ENCODE measurements at regions not wholly inside any gene's neighbourhood (a gene's known extent, or its start where the extent isn't known, plus 50 kb on each side); places are given as distances from the start of the nearest gene placed in this dataset.
"Not testable (repeated sequence)": the region's sequence is repeated elsewhere in the genome, so short reads cannot be mapped to it uniquely, and the experiment has no call there.

DNA sequence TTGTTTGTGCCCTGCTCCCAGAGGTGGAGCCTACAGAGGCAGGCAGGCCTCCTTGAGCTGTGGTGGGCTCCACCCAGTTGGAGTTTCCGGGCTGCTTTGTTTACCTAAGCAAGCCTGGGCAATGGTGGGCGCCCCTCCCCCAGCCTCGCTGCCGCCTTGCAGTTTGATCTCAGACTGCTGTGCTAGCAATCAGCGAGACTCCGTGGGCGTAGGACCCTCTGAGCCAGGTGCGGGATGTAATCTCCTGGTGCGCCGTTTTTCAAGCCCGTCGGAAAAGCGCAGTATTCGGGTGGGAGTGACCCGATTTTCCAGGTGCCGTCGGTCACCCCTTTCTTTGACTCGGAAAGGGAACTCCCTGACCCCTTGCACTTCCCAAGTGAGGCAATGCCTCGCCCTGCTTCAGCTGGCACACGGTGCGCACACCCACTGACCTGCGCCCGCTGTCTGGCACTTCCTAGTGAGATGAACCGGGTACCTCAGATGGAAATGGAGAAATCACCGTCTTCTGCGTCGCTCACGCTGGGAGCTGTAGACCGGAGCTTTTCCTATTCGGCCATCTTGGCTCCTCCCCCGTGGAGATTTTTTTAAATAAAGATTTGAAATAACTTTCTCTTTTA is 189.2 kb upstream of the WSB1 start:
- not testable (repeated sequence) for H3K4me1 Mint-ChIP-seq (ENCODE audit: unreplicated experiment); H3K9me3 Mint-ChIP-seq; H3K4me3 Mint-ChIP-seq; H3K27ac Mint-ChIP-seq; H3K36me3 Mint-ChIP-seq; H3K27me3 Mint-ChIP-seq; DNase-seq (ENCODE audit: extremely low spot score, unreplicated experiment)

DNA sequence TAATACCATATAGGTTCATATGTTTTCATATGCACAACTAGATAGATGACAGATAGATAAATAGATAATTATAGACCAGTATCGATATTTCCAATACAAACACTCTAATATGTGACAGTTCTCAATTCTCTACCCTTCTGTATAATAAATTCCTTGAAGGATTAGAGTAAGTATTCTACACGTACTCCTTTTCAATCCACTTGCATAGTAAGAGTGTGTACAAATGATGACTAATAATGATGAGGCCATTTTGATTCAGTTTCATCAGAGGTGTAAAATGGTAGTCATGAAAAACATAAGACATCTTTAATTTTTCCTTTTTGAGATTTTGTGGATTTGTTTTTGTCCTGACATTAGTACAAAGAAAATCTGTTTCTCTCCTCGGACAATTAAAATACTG is 188.3 kb upstream of the WSB1 start:
- Mint-ChIP-seq H3K4me3 (no peak overlapping the region), H3K36me3 (no peaks in the 10 kb centered on the region), H3K27me3 (no peaks in the 10 kb centered on the region), H3K4me1 (ENCODE audit: unreplicated experiment) (no peaks in the 10 kb centered on the region), H3K9me3 (no peaks in the 10 kb centered on the region), H3K27ac (no peak overlapping the region)
- TF ChIP-seq, protein P1, sequence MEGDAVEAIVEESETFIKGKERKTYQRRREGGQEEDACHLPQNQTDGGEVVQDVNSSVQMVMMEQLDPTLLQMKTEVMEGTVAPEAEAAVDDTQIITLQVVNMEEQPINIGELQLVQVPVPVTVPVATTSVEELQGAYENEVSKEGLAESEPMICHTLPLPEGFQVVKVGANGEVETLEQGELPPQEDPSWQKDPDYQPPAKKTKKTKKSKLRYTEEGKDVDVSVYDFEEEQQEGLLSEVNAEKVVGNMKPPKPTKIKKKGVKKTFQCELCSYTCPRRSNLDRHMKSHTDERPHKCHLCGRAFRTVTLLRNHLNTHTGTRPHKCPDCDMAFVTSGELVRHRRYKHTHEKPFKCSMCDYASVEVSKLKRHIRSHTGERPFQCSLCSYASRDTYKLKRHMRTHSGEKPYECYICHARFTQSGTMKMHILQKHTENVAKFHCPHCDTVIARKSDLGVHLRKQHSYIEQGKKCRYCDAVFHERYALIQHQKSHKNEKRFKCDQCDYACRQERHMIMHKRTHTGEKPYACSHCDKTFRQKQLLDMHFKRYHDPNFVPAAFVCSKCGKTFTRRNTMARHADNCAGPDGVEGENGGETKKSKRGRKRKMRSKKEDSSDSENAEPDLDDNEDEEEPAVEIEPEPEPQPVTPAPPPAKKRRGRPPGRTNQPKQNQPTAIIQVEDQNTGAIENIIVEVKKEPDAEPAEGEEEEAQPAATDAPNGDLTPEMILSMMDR (conservative IDR thresholded peaks at IDR 0.05), result no peak
- no peak for DNase-seq (ENCODE audit: extremely low spot score, unreplicated experiment)

DNA sequence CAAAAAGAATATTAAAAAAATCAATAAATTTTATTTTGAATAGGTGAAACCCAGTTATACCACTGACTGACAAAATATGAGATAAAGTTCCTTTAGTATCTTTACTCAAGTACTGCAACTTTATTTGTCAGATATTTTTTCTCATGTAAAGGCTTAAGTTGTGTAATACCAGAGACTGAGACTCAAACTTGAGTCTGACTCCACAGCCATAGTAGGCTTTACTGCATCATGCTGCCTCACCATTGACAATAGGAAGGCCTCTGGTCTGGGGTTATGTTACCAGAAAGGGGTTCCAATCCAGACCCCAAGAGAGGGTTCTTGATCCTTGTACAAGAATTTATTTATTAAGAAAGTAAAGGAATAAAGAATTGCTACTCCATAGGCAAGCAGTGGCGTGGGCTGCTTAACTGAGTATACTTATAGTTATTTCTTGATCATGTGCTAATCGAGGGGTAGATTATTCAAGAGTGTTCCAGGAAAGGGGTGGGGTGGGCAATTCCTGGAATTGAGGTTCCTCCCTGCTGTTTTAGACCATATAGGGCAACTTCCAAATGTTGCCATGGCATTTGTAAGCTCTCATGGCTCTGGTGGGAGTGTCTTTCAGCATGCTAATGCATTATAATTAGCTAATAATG is 187.4 kb upstream of the WSB1 start:
- Mint-ChIP-seq H3K27me3 (no peaks in the 10 kb centered on the region), H3K9me3 (no peaks in the 10 kb centered on the region), H3K4me1 (ENCODE audit: unreplicated experiment) (no peaks in the 10 kb centered on the region), H3K4me3 (no peak overlapping the region), H3K27ac (no peak overlapping the region), H3K36me3 (no peaks in the 10 kb centered on the region)
- TF ChIP-seq, protein P1 (conservative IDR thresholded peaks at IDR 0.05), result no peak
- DNase-seq (ENCODE audit: extremely low spot score, unreplicated experiment), result no peak

DNA sequence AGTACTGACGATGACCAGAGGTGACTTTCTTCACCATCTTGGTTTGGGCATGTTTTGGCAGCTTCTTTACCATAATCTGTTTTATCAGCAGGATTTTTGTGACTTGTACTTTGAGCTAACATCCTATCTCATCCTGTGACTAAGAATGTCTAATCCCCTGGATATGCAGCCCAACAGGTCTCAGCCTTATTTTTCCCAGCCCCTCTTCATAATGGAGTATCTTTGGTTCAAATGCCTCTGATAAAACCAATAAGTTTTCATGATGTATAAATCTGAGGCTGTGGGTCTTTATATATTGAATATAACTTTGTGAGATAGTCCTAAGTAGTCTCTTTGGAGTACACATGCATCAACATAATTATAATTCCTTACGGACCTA is 186.9 kb upstream of the WSB1 start:
- Mint-ChIP-seq H3K36me3 (no peaks in the 10 kb centered on the region), H3K27ac (no peak overlapping the region), H3K4me3 (no peak overlapping the region), H3K9me3 (no peaks in the 10 kb centered on the region), H3K4me1 (ENCODE audit: unreplicated experiment) (no peaks in the 10 kb centered on the region), H3K27me3 (no peaks in the 10 kb centered on the region)
- DNase-seq (ENCODE audit: extremely low spot score, unreplicated experiment), result no peak
- TF ChIP-seq, protein P1 (conservative IDR thresholded peaks at IDR 0.05), result no peak

DNA sequence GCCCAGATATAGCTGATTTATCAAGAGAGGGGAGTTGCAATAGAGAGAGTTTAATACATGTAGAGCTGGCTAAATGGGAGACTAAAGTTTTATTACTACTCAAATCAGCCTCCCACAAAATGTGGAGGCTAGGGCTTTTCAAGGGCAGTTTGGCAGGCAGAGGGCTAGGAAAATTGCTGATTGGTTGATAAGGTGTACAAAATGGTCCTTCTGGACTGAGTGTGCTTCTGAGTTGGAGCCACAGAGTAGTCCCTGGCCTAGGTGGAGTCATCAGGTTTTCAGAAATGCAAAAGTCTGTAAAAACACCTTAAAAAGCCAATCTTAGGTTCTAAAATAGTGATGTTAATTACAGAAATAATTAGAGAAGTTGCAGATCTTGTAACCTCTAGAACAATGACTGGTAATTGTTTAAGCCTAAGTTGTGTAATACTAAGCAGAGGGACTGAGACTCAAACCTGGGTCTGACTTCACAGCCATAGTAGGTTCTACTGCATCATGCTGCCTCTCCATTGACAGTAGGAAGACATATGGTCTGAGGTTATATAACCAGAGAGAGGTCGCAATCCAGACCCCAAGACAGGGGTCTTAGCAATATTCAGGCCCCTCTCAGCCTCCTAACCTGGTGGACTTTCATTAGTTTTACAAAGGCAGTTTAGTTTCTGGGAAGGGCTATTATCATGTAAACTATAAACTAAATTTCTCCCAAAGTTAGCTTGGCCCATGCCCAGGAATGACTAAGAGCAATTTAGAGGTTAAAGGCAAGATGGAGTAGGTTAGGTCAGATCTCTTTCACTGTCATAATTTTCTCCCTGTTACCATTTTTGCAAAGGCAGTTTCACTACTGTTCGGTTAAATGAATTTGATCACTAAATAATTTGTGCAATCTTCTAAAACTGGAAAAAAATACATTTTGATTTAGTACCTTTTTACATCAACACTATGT is 186.3 kb upstream of the WSB1 start:
- DNase-seq (ENCODE audit: extremely low spot score, unreplicated experiment); H3K4me3 Mint-ChIP-seq; H3K27me3 Mint-ChIP-seq: not testable (repeated sequence)

DNA sequence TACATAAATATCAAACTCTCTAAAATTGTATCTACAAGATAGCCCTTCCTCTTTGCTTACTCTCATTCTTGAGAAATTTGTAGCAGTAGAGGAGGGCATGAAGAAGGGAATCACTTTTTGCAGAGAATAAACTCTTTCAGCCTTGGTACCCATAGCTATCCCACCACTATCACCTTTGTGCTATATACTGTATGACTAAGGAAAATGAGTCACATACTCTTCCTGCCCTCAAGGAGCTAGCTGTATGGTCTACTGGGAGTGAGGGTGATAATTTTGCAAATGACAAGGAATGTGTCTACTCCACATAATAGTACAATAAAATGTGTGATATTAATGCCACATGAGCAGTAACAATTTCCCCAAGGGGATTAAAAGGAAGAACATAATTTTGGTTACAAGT is 184.6 kb upstream of the WSB1 start:
- no peaks in the 10 kb centered on the region for H3K27me3 Mint-ChIP-seq
- no peak overlapping the region for H3K4me3 Mint-ChIP-seq
- no peak for DNase-seq (ENCODE audit: extremely low spot score, unreplicated experiment)
- H3K36me3 Mint-ChIP-seq, result no peaks in the 10 kb centered on the region
- no peaks in the 10 kb centered on the region for H3K9me3 Mint-ChIP-seq
- no peak overlapping the region for H3K27ac Mint-ChIP-seq
- no peaks in the 10 kb centered on the region for H3K4me1 Mint-ChIP-seq (ENCODE audit: unreplicated experiment)
- TF ChIP-seq, protein P1 (conservative IDR thresholded peaks at IDR 0.05), result no peak

More for the DNA sequence above, 186.3 kb upstream of the WSB1 start:
- not testable (repeated sequence) for H3K9me3 Mint-ChIP-seq; H3K27ac Mint-ChIP-seq; H3K36me3 Mint-ChIP-seq; H3K4me1 Mint-ChIP-seq (ENCODE audit: unreplicated experiment)

Data from type B pancreatic cell (in vitro differentiated cells).